Heart left ventricle (tissue), 16 donors: ENCODE measurements at regions not wholly inside any gene's neighbourhood (a gene's known extent, or its start where the extent isn't known, plus 50 kb on each side); places are given as distances from the start of the nearest gene placed in this dataset.

ENCODE experiments used
- ATAC-seq, 4 donors: fragments of 200-7000 bp; cut with Tn5 transposase; one replicate each; pipeline ENCODE4 v1.9.1; 2020 to 2022; ENCODE audit warnings: moderate library complexity in 4 of 4, mild to moderate bottlenecking in 3 of 4, moderate number of reproducible peaks in 1 of 4
- DNase-seq, 5 donors: peaks; one replicate each; pipeline ENCODE4 v3.0.0-alpha.2; 2020
- H3K27ac ChIP-seq, 12 donors: fragments of 200-600 bp; sonication (generic) in 4 of 12; one replicate each; pipeline versions ENCODE4 v1.5.0 to v1.8.0; 2016 to 2022; ENCODE audit warnings: mild to moderate bottlenecking in 2 of 12
- H3K27me3 ChIP-seq, 9 donors: fragments of 200-600 bp; sonication (generic) in 2 of 9; one replicate each; pipeline versions ENCODE4 v1.5.1 to v1.8.0; 2016 to 2022; ENCODE audit warnings: mild to moderate bottlenecking in 3 of 9
- H3K36me3 ChIP-seq, 9 donors: fragments of 200-600 bp; sonication (generic) in 2 of 9; one replicate each; pipeline versions ENCODE4 v1.5.0 to v1.8.0; 2018 to 2022; ENCODE audit warnings: mild to moderate bottlenecking in 2 of 9
- H3K4me1 ChIP-seq, 12 donors: fragments of 200-600 bp; sonication (generic) in 4 of 12; one replicate each; pipeline versions ENCODE4 v1.5.0 to v1.8.0; 2016 to 2022; ENCODE audit warnings: mild to moderate bottlenecking in 3 of 12
- H3K4me3 ChIP-seq, 12 donors: fragments of 200-600 bp; sonication (generic) in 4 of 12; one replicate each; pipeline versions ENCODE4 v1.5.0 to v1.8.0; 2017 to 2022; ENCODE audit warnings: mild to moderate bottlenecking in 9 of 12, moderate library complexity in 4 of 12
- H3K9me3 ChIP-seq, 12 donors: fragments of 200-600 bp; sonication (generic) in 4 of 12; one replicate each; pipeline versions ENCODE4 v1.5.0 to v1.8.0; 2016 to 2022; ENCODE audit warnings: mild to moderate bottlenecking in 1 of 12
- POLR2A ChIP-seq, 2 donors: fragments of 450-650 bp; IDR thresholded peaks; one replicate each; pipeline ENCODE4 v1.6.1; 2017; ENCODE audit warnings: antibody characterized with exemption in 2 of 2, mild to moderate bottlenecking in 2 of 2, moderate library complexity in 2 of 2
- WGBS, 4 donors: extraction: QIAGEN DNeasy Blood & Tissue Kit in 2 of 4; methylation state at CpG; one replicate each; pipeline versions ENCODE4 v1.1.5 to v1.1.7; 2013 to 2018; 5-methylcytosine and 5-hydroxymethylcytosine counted together
- intact Hi-C, 10 donors: fragments of 100-400 bp; cut with DNase I; formaldehyde crosslinking; loops; one replicate each; pipeline versions ENCODE4 v1.11.1 to v1.14.2; 2022
- TF ChIP-seq, protein P1 (sequence below), 12 donors: fragments of 200-600 bp; sonication (generic) in 4 of 12; IDR thresholded peaks; one replicate each; pipeline versions ENCODE4 v1.5.0 to v1.8.0; 2018 to 2022; ENCODE audit warnings: antibody characterized with exemption in 12 of 12, mild to moderate bottlenecking in 5 of 12
- donor health status: ischemic (EF 13 %, LVEDD 7.1; RV severe dilation, severe dysfunction).
- donor health status: healthy with polysubstance abuse.
- donor health status: DM: no; HTN: yes; CAD: no.
- donor health status: DM: no; HTN: no; CAD: no.
- donor health status: ischemic (EF 25% LVEDD 6.9; RV normal size, moderate dysfunction).
- donor health status: ischemic (EF 25% LVEDD 5.7; RV mildly dilated, moderate dysfunction).
- donor health status: healthy.
- donor health status: DM: yes; HTN: yes; CAD: no.
- donor health status: ischemic (EF 35%, LVEDD 5.7; RV mildly dilated, moderate dysfunction).
- donor health status: nonischemic (EF 11% LVEDD 7.7; RV severe dilation, severe dysfunction).
- donor health status: DM: yes; HTN: yes; CAD: no.
- donor health status: PGD.
- donor health status: ischemic (EF 29% LVEDD 5.4; RV normal size, mild dysfunction).
- donor health status: nonischemic (EF 23%, LVEDD 6.1; RV moderate dilation, normal function).

DNA sequence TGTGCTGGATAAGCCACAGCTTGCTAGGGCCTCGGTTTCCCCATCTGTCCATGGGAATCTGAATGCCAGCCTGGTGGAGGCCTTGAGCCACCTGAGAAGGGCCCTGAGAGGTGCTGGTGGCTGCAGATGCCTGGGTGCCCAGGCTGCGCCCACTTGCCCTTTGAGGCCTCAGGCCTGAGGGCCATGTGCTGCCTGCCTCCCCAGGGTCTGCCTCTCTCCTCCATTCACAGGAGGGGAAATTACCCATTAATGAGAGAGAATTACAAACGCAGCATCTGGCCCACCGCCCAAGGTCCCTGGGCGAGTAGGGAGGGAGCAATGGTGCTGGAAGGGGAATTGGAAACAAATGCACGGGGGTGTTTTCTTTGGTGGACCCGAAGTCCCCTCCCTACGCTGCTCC is 59.6 kb downstream of the BARX1 start:
- intact Hi-C loops, result no loop called here
- TF ChIP-seq, protein P1, sequence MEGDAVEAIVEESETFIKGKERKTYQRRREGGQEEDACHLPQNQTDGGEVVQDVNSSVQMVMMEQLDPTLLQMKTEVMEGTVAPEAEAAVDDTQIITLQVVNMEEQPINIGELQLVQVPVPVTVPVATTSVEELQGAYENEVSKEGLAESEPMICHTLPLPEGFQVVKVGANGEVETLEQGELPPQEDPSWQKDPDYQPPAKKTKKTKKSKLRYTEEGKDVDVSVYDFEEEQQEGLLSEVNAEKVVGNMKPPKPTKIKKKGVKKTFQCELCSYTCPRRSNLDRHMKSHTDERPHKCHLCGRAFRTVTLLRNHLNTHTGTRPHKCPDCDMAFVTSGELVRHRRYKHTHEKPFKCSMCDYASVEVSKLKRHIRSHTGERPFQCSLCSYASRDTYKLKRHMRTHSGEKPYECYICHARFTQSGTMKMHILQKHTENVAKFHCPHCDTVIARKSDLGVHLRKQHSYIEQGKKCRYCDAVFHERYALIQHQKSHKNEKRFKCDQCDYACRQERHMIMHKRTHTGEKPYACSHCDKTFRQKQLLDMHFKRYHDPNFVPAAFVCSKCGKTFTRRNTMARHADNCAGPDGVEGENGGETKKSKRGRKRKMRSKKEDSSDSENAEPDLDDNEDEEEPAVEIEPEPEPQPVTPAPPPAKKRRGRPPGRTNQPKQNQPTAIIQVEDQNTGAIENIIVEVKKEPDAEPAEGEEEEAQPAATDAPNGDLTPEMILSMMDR (IDR thresholded peaks at IDR 0.05), result no peak
- no peak for TF ChIP-seq POLR2A (IDR thresholded peaks at IDR 0.05)

DNA sequence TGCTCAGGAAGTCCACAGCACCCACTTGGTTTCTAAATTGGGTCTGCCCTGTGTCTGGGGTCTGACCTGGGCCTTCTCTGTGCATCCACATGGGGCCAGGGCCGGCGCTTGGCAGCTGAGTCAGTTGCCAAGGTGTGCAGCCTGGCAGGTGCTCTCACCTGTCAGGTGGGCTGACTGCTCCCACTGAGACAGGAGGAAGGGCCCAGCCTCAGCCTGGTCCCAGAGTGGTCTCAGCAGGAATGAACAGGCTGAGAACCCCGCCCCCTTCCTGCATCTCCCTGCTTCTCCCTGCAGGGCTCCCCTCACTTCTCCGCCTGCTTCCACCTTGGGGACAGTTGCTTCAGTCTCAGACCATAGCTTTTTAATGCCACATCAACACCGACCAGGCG is 60.5 kb downstream of the BARX1 start:
- Histone ChIP-seq H3K36me3 (no peaks in the 10 kb centered on the region), H3K27ac (no peak overlapping the region), H3K4me3 (no peak overlapping the region), H3K27me3 (no peaks in the 10 kb centered on the region), H3K9me3 (peaks cover 0 to 14% (median 2%) of the 10 kb centered on the region in 12 donors), H3K4me1 (no peaks in the 10 kb centered on the region)
- no peak for ATAC-seq
- TF ChIP-seq, protein P1 (IDR thresholded peaks at IDR 0.05), result no peak
- no peak for TF ChIP-seq POLR2A (IDR thresholded peaks at IDR 0.05)
- 73 to 82% (median 79%) methylated on average over 4 to 6 of the region's 6 CpGs for WGBS, 4 donors
- no peak for DNase-seq
- intact Hi-C loops, result no loop called here

More for the DNA sequence above, 59.6 kb downstream of the BARX1 start:
- Histone ChIP-seq H3K27ac (no peak overlapping the region), H3K9me3 (peaks cover 0 to 14% (median 2%) of the 10 kb centered on the region in 12 donors), H3K4me1 (no peaks in the 10 kb centered on the region), H3K36me3 (no peaks in the 10 kb centered on the region), H3K27me3 (no peaks in the 10 kb centered on the region), H3K4me3 (no peak overlapping the region)
- WGBS, 4 donors, result 75 to 80% (median 78%) methylated on average over 7 to 8 of the region's 8 CpGs
- ATAC-seq (no peak), DNase-seq (peak in 1 of 5 donors; percentile 5)

DNA sequence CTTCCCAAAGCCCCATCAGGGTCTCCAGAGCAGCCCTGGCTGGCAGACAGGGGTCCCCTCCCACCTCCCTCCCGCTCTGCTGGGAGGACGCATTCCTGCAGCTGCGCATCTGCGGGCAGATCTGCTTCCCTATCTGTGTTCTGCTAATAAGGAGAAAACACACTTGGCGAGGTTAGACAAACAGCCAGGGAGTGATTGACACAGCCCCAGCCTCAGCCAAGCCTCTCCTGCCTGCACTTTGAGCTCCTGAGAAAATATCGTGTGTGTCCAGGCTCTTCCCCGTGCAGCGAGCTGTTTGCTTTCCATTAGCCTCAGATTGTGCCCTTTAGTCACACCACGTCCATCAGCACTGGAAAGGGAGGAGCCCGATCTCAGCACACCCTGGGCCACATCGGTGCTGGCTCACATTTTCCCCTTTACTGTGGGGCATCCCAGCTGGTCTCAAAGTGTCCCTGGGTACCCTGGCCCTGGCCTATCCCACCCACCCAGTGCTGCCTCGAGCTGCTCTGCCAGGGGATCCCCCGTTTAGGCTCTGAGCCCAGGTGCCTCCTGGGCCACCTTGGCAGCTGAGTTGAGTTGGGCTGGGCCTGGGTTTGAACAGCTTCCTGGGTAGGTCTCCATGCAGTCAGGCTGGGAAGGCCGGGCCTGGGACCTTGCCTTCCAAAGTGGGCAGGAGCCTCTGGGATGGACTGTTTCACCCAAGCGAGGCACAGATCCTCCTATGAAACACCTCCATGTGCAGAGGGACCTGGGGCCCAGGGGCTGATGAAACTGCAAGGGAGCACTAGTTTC is 61.1 kb downstream of the BARX1 start:
- H3K4me1 ChIP-seq, result no peaks in the 10 kb centered on the region
- TF ChIP-seq, protein P1 (IDR thresholded peaks at IDR 0.05), result no peak
- TF ChIP-seq POLR2A (IDR thresholded peaks at IDR 0.05), result no peak
- no peak overlapping the region for H3K4me3 ChIP-seq
- 46 to 79% (median 73%) methylated on average over 10 to 15 of the region's 15 CpGs for WGBS, 4 donors
- no peaks in the 10 kb centered on the region for H3K36me3 ChIP-seq
- DNase-seq, result peak in 1 of 5 donors; percentile 11
- H3K27me3 ChIP-seq, result no peaks in the 10 kb centered on the region
- H3K9me3 ChIP-seq, result peaks cover 0 to 14% (median 2%) of the 10 kb centered on the region in 12 donors
- peak in 1 of 4 donors; percentile 20 for ATAC-seq
- intact Hi-C loops, result no loop called here
- H3K27ac ChIP-seq, result no peak overlapping the region

DNA sequence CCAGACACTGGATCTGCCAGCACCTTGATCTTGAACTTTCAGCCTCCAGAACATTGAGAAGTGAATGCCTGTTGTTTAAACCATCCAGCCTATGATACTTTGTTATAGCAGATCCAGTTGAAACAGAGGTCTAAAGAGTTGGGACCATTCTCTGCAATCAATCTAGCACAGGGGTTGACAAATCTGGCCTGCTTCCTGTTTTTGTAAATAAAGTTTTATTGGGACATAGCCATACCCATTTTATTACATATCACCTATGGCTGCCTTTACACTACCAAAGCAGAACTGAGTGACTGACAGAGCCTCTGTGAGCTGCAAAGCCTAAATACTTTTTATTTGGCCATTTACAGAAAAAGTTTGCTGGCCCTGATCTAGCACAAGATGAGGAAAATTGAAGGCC is 62.0 kb downstream of the BARX1 start:
- no peak overlapping the region for H3K4me3 ChIP-seq
- no peak overlapping the region for H3K27ac ChIP-seq
- TF ChIP-seq POLR2A (IDR thresholded peaks at IDR 0.05), result no peak
- TF ChIP-seq, protein P1 (IDR thresholded peaks at IDR 0.05), result no peak
- intact Hi-C loops, result no loop called here
- DNase-seq (no peak), ATAC-seq (no peak)
- H3K9me3 ChIP-seq, result peaks cover 0 to 14% (median 2%) of the 10 kb centered on the region in 12 donors
- H3K27me3 ChIP-seq, result no peaks in the 10 kb centered on the region
- H3K36me3 ChIP-seq, result no peaks in the 10 kb centered on the region
- no peaks in the 10 kb centered on the region for H3K4me1 ChIP-seq
